ENCODE measurements at regions not wholly inside any gene's neighbourhood (a gene's known extent, or its start where the extent isn't known, plus 50 kb on each side); places are given as distances from the start of the nearest gene placed in this dataset.

GRCh38 chr4:10740251-10740650 lies 55.7 kb upstream of the CLNK start:
- no peak for TF ChIP-seq CTCF (IDR thresholded peaks at IDR 0.05; ENCODE audit: insufficient read depth in 1 of 2, low read depth in 1 of 2, low read length in 1 of 2, severe bottlenecking in 1 of 2, unreplicated experiment in 1 of 2)
- no TSS peak for BruUV-seq (replicated peaks)
- no peaks in the 10 kb centered on the region for H3K9me3 ChIP-seq
- ChIA-PET CTCF (no interaction called here), POLR2A (no interaction called here)
- no peak overlapping the region for H3K4me3 ChIP-seq (ENCODE audit: low read depth, low read length)
- intact Hi-C loops (cut with micrococcal nuclease; ENCODE audit: unreplicated experiment), result no loop called here
- H3K4me1 ChIP-seq, result no peaks in the 10 kb centered on the region
- no peaks in the 10 kb centered on the region for H3K36me3 ChIP-seq (ENCODE audit: control insufficient read depth, insufficient read depth, low read length)
- Mint-ChIP-seq H3K4me3 (ENCODE audit: unreplicated experiment) (no peak overlapping the region), H3K36me3 (ENCODE audit: insufficient read depth, unreplicated experiment) (no peaks in the 10 kb centered on the region), H3K4me1 (ENCODE audit: low read depth, unreplicated experiment) (peaks cover 7% of the 10 kb centered on the region), H3K27me3 (ENCODE audit: insufficient read depth, unreplicated experiment) (no peaks in the 10 kb centered on the region), H3K27ac (ENCODE audit: unreplicated experiment) (no peak overlapping the region), H3K9me3 (ENCODE audit: unreplicated experiment) (no peaks in the 10 kb centered on the region)
- DNase-seq, result no peak
- H3K27me3 ChIP-seq (replicated peaks; ENCODE audit: control insufficient read depth, insufficient read depth, low read length), result no peaks in the 10 kb centered on the region

GRCh38 chr4:10738826-10739489 lies 54.4 kb upstream of the CLNK start:
- BruUV-seq (replicated peaks), result no TSS peak
- Histone ChIP-seq H3K9me3 (no peaks in the 10 kb centered on the region), H3K36me3 (ENCODE audit: control insufficient read depth, insufficient read depth, low read length) (no peaks in the 10 kb centered on the region), H3K4me3 (ENCODE audit: low read depth, low read length) (no peak overlapping the region), H3K27me3 (replicated peaks; ENCODE audit: control insufficient read depth, insufficient read depth, low read length) (no peaks in the 10 kb centered on the region), H3K4me1 (no peaks in the 10 kb centered on the region)
- intact Hi-C loops (cut with micrococcal nuclease; ENCODE audit: unreplicated experiment), result no loop called here
- Mint-ChIP-seq H3K27me3 (ENCODE audit: insufficient read depth, unreplicated experiment) (no peaks in the 10 kb centered on the region), H3K4me1 (ENCODE audit: low read depth, unreplicated experiment) (peaks cover 7% of the 10 kb centered on the region), H3K36me3 (ENCODE audit: insufficient read depth, unreplicated experiment) (no peaks in the 10 kb centered on the region), H3K27ac (ENCODE audit: unreplicated experiment) (no peak overlapping the region), H3K9me3 (ENCODE audit: unreplicated experiment) (no peaks in the 10 kb centered on the region), H3K4me3 (ENCODE audit: unreplicated experiment) (no peak overlapping the region)
- ChIA-PET POLR2A (no interaction called here), CTCF (no interaction called here)
- DNase-seq, result no peak
- TF ChIP-seq CTCF (IDR thresholded peaks at IDR 0.05; ENCODE audit: insufficient read depth in 1 of 2, low read depth in 1 of 2, low read length in 1 of 2, severe bottlenecking in 1 of 2, unreplicated experiment in 1 of 2), result no peak

- intact Hi-C loops (cut with micrococcal nuclease; ENCODE audit: unreplicated experiment), result no loop called here
- Mint-ChIP-seq H3K27ac (ENCODE audit: unreplicated experiment) (no peak overlapping the region), H3K36me3 (ENCODE audit: insufficient read depth, unreplicated experiment) (no peaks in the 10 kb centered on the region), H3K4me1 (ENCODE audit: low read depth, unreplicated experiment) (peaks cover 7% of the 10 kb centered on the region), H3K27me3 (ENCODE audit: insufficient read depth, unreplicated experiment) (no peaks in the 10 kb centered on the region), H3K9me3 (ENCODE audit: unreplicated experiment) (no peaks in the 10 kb centered on the region), H3K4me3 (ENCODE audit: unreplicated experiment) (no peak overlapping the region)
- no peaks in the 10 kb centered on the region for H3K9me3 ChIP-seq
- H3K4me3 ChIP-seq (ENCODE audit: low read depth, low read length), result no peak overlapping the region
- no peaks in the 10 kb centered on the region for H3K27me3 ChIP-seq (replicated peaks; ENCODE audit: control insufficient read depth, insufficient read depth, low read length)
- no peak for TF ChIP-seq CTCF (IDR thresholded peaks at IDR 0.05; ENCODE audit: insufficient read depth in 1 of 2, low read depth in 1 of 2, low read length in 1 of 2, severe bottlenecking in 1 of 2, unreplicated experiment in 1 of 2)
- no peak for DNase-seq
- POLR2A ChIA-PET, result no interaction called here
- H3K36me3 ChIP-seq (ENCODE audit: control insufficient read depth, insufficient read depth, low read length), result no peaks in the 10 kb centered on the region
- CTCF ChIA-PET, result interaction anchor here (0.6 kb wide), 1 partner anchor 761 kb away, joined by 3 read pairs; no protein-coding TSS in a partner anchor
- BruUV-seq (replicated peaks), result no TSS peak
- no peaks in the 10 kb centered on the region for H3K4me1 ChIP-seq
Observed at GRCh38 chr4:10737337-10737736, 52.8 kb upstream of the CLNK start.
